ENCODE measurements at regions not wholly inside any gene's neighbourhood (a gene's known extent, or its start where the extent isn't known, plus 50 kb on each side); places are given as distances from the start of the nearest gene placed in this dataset.

DNA sequence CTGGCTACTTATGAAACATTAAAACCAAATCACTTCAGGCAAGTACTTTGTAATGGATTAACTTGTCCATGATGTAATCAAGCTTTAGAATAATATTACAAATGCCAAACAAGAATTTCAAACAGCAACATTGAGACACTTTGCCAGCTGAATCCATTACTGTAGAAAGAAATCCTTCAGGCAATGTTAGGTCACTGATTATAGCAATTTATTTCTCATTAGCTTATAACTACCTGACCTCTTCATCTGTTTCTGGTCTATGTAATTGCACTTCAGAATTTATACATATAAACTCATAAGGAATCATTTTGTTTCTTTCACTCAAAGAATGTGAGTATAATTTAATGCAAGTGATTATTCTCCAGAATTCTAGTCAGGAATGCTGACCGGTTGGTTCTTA, 692.6 kb upstream of the TMEFF2 start:
- CTCF ChIA-PET: no interaction called here
- POLR2A ChIA-PET: no interaction called here
- TF ChIP-seq, protein P1, sequence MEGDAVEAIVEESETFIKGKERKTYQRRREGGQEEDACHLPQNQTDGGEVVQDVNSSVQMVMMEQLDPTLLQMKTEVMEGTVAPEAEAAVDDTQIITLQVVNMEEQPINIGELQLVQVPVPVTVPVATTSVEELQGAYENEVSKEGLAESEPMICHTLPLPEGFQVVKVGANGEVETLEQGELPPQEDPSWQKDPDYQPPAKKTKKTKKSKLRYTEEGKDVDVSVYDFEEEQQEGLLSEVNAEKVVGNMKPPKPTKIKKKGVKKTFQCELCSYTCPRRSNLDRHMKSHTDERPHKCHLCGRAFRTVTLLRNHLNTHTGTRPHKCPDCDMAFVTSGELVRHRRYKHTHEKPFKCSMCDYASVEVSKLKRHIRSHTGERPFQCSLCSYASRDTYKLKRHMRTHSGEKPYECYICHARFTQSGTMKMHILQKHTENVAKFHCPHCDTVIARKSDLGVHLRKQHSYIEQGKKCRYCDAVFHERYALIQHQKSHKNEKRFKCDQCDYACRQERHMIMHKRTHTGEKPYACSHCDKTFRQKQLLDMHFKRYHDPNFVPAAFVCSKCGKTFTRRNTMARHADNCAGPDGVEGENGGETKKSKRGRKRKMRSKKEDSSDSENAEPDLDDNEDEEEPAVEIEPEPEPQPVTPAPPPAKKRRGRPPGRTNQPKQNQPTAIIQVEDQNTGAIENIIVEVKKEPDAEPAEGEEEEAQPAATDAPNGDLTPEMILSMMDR (IDR thresholded peaks at IDR 0.05; ENCODE audit: insufficient read depth, low read length, missing control alignments): no peak
- no peak for DNase-seq (ENCODE audit: low read depth, low spot score)
- no peak overlapping the region for H3K4me3 ChIP-seq (ENCODE audit: low read depth, low read length)

DNA sequence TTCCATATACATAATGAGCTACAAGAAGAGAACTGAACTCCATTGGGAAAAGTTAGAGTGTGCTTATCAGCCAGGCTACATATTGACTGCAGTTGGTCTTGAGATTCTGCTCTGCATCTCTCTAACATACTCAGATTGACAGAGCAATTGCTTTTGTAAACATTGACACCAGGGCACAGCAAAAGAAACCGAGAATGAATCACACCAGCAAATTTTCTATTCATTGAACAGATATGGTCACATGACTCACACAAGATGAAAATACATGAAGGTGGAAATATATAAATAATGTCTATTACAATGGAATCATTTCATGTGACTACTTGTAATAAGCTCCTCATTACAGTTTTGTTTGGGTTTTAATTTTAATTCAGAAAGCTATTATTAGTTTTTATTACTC, 691.9 kb upstream of the TMEFF2 start:
- TF ChIP-seq, protein P1 (IDR thresholded peaks at IDR 0.05; ENCODE audit: insufficient read depth, low read length, missing control alignments): no peak
- no peak overlapping the region for H3K4me3 ChIP-seq (ENCODE audit: low read depth, low read length)
- POLR2A ChIA-PET: no interaction called here
- CTCF ChIA-PET: no interaction called here
- no peak for DNase-seq (ENCODE audit: low read depth, low spot score)

DNA sequence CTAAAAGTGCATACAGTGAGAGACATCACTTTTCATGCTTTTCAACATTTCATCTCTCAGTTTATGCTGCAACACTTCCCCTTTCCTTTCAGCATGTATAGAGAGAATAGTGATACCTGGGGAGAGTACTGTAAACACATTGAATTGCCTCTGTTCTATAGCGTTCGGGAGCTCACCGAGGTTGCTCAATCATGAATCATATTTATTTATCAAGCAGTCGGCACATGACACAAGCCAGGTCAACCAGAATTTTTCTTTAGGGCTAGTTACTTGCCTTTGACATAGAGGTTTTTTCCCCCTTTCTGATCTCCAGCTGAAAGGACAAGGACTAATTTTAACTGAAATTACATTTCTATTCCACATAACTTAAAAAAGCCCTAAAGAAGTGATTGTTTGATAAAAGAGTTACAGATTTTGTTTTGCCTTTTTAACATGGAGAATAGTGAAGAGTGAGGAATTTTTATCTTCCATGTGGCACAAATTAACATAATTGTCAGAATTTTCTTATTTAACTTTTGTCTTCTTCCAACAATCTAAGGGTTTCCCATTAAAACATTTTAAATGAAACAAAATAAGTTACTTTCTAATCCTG, 690.9 kb upstream of the TMEFF2 start:
- TF ChIP-seq, protein P1 (IDR thresholded peaks at IDR 0.05; ENCODE audit: insufficient read depth, low read length, missing control alignments): no peak
- CTCF ChIA-PET: no interaction called here
- POLR2A ChIA-PET: no interaction called here
- no peak overlapping the region for H3K4me3 ChIP-seq (ENCODE audit: low read depth, low read length)
- DNase-seq (ENCODE audit: low read depth, low spot score): no peak

DNA sequence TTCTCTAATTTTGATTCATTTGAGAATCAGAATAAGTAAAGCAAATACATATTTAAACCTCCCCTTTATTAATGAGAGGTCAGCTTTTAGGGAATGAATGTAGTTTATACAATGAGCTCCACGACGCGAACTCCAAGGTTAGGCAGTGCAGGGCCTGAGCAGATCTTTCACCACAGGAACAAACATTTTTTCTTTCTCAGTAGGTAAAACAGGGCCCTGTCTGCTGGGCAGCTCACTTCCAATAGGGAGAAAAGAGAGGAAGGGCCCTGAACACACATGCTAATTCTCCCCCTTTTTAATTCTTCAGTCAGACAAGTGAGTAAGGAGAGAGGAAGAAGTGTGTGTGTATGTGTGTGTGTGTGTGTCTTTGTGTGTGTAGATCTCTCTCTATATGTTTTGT, 682.4 kb upstream of the TMEFF2 start:
- ChIA-PET CTCF (no interaction called here), POLR2A (no interaction called here)
- H3K4me3 ChIP-seq (ENCODE audit: low read depth, low read length): no peak overlapping the region
- TF ChIP-seq, protein P1 (IDR thresholded peaks at IDR 0.05; ENCODE audit: insufficient read depth, low read length, missing control alignments): no peak
- no peak for DNase-seq (ENCODE audit: low read depth, low spot score)

DNA sequence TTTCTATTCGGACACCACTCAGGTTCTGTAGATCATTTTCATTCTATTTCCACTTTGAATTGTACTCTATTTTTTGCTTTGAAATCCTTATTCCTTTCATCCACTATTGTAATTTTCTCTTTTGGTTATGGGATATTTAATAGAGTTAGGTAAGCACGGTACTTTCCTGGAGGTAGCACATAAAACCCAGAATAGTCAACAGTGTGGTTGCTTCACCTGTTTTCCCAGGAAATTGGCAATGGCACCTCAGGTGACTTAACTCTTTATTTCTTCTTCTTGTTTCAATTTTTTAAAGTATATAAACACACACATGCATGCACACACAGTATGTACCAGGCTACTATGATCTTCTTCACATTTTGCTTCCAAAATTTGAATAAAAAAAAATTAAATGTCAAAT, 682.0 kb upstream of the TMEFF2 start:
- CTCF ChIA-PET: no interaction called here
- POLR2A ChIA-PET: no interaction called here
- H3K4me3 ChIP-seq (ENCODE audit: low read depth, low read length): no peak overlapping the region
- no peak for DNase-seq (ENCODE audit: low read depth, low spot score)
- TF ChIP-seq, protein P1 (IDR thresholded peaks at IDR 0.05; ENCODE audit: insufficient read depth, low read length, missing control alignments): no peak

DNA sequence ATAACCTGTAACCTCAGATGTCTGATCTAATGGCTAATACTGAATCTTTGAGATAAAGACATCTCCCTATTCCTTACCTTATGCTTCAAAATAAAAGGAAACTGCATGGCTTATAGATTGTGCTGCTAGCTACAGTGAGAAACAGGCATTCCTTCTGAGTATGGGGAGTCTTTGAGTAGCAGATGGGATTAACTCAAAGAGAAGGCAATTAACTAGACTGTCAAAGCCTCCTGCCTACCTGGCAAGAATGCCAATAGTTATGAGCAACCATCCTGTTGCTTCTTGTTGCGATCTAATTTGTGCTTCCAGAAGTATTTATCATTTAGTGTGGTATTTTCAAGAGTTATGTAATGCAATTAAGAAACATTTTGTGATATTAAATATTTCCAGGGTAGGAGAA, 660.0 kb upstream of the TMEFF2 start:
- no peak for DNase-seq (ENCODE audit: low read depth, low spot score)
- no peak overlapping the region for H3K4me3 ChIP-seq (ENCODE audit: low read depth, low read length)
- TF ChIP-seq, protein P1 (IDR thresholded peaks at IDR 0.05; ENCODE audit: insufficient read depth, low read length, missing control alignments): no peak
- ChIA-PET POLR2A (no interaction called here), CTCF (no interaction called here)

Data from AG04449 (cell line).